Activated CD4-positive, alpha-beta T cell treated with anti-CD3 and anti-CD28 coated beads, Interleukin-2, amount 50 U/mL, for 24 hours (primary cell): ENCODE measurements at regions not wholly inside any gene's neighbourhood (a gene's known extent, or its start where the extent isn't known, plus 50 kb on each side); places are given as distances from the start of the nearest gene placed in this dataset.

ENCODE experiments used
- DNase-seq, 2 donors: peaks; one replicate each; pipeline ENCODE4 v3.0.0-alpha.2; 2020; ENCODE audit warnings: low read depth in 1 of 2, low spot score in 1 of 2

DNA sequence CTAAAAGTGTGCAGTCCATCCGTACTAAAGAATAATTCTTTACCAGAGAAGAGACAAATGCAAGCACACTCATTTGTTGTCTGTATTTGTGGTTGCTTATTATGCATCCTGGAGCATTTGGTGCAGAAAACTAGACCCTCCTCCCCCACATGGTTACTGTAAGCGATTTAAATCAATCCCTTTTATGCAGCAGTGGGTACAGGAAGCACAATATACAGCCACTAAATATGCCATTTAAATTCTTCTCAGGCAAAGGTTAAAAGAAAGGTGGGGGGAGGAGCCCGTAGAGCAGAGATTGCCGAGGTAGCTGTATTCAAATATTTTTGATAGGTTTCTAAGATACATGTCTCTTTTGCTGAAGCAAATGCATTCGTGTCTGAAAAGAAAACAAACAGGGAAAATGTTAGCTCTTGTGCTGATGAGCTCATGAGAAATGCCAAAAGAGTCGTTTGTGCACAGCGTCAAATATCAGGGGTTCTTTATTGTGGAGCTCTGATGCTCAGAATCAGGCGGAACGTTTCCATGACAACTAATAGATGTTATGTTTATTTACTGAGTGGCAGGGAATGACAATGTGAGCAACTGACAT, 131.3 kb upstream of the NPVF start:
- no peak for DNase-seq

DNA sequence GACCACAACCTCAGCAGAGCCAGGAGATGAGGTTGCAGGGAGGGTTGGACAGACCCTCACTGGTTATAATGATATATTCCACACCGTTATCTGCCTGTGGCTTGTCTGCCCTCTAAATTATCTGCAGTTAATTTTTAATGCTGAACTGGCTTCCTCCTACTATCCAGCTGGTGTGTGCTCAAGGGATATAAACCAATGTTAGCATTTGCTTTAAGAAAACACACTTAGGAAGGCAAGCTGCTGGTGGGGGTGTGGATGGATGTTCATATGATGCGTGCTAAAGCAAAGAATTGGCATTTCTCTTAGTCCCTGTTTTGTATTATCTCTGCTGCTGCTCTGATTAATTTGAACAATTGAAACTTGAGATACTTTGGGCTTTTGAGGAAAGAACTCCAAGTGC, 132.2 kb upstream of the NPVF start:
- no peak for DNase-seq

DNA sequence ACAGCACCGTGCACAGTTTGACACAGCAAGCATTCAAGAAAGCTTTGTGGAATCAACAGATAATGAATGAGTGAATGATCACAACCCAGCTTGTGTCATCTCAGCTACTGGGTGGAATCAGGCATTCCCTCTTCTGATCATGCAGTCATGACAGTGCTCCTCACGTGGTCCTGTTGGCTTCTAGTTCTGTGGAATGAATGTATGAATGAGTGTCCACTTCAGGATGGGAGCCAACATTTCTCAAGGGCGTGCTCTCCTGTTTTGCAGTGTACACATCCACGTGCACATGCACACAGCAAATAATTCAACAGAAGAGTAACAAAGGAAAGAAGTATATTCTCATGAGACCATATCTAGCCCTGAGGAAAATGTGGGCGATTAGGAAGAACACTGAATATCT, 133.1 kb upstream of the NPVF start:
- DNase-seq = no peak

DNA sequence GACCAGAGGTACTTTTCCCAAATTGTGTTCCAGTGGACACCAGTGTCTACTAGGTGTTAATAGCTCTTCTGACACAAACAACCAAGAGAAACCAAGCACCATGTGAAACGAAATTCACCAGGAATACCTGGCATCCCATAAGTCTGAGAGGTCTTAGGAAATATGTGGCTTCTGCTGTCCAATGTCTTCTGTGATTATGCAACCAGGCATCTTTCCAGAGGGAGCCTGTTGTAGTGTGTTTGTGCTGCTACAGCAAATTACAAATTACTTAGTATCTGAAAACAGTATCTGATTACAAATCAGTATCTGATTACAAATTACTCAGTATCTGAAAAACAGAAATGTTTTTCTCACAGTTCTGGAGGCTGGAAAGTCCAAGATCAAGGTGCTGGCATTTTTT, 133.6 kb upstream of the NPVF start:
- DNase-seq = no peak

DNA sequence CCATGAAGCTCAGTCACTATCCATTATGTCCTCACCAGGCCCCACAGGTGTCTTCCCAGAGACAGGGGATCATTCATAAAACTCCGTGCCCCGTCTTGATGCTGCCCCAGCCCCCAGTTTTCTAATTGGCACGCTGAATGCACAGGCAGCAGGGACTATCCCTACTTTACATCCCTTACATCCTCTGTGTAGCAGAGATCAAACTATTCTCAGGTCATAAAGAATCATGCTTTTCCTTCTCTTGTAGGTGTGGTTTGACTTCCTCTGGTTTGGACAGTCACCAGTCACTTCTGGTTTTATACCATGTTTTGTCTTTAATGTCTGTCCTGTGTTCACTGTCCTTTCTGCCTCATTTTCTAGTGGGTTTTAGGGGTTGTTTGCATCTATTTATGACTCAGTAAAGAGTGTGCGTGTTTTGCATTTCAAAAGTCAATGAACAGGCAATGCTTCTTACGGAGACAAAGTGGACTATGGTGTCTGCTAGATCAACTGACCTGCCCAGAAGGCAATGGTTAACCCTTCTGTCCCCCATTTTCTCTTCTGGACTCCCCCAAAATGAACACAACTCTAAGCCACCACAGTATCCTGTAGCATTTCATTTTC, 140.4 kb upstream of the NPVF start:
- DNase-seq = no peak

DNA sequence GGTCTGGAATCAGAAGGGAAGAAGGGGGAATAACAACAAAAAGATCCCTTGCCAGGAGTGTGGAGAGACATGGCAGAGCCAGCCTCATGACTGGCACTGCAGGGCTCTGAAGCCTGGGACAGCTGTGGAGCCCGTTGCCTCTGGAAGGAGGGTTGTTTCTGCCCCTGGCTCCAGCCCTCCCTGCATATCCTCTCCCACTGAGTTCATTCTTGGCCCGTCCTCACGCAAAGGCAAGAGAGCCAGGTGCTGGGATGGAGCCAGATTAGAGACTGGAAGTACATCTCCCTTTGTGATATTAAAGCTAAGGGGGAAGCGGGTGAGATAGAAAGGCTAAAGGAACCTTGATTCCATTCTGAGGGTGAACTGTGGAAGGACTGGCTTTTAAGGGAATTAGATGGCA, 141.5 kb upstream of the NPVF start:
- DNase-seq = no peak

DNA sequence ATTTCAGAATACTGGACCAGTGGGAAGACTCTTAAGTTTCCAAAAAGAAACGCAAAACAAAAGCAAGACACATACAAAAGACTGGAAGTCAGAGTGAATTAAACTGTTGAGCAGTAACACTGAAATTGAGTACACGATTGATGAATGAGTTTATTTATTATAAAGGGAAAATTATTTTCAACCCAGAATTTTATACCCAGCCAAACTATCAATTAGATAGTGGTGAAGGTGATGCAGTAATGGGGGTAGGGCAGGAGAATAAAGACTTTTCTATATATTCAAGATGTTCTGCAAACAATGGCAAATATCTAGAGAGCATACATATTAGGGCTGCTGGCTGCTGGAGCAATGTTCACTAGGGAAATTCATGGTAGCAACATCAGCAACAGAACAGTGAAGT, 143.7 kb upstream of the NPVF start:
- DNase-seq = no peak

DNA sequence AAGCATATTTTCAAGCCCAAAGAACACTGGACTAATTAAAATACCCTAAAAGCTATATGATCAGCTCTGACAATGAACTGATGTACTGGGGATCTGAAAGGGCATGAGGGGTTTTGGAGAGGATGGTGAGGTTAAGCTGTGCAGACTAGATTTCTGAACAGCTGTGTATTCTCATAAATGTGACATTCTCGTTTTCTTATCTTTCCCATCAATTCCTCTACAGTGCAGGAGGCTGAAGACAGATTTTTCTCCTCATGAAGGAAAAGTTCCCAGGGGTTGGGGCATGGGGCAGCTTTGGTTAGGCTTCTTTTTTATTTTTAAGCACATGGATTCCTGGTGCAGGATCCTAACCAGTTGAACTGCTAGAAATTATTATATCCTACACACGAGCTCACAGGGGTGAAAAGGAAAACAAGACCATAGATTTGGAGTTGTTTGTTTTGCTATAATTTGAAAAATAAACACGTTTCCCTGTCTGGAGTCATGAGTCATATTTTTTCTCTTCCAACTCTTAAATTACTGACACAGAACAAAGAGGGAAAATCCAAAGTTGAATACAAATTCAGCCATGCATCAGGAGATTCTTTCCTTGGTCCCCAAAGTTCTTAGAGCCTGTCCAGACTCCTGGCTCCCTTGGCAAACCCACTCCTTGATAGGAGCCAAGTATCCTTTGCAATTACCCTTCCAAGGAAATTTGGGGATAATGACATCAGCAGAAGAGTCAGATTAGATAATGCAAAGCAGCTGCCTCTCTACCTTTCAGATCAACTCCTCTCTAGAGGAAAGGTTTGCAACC, 147.7 kb upstream of the NPVF start:
- no peak for DNase-seq

DNA sequence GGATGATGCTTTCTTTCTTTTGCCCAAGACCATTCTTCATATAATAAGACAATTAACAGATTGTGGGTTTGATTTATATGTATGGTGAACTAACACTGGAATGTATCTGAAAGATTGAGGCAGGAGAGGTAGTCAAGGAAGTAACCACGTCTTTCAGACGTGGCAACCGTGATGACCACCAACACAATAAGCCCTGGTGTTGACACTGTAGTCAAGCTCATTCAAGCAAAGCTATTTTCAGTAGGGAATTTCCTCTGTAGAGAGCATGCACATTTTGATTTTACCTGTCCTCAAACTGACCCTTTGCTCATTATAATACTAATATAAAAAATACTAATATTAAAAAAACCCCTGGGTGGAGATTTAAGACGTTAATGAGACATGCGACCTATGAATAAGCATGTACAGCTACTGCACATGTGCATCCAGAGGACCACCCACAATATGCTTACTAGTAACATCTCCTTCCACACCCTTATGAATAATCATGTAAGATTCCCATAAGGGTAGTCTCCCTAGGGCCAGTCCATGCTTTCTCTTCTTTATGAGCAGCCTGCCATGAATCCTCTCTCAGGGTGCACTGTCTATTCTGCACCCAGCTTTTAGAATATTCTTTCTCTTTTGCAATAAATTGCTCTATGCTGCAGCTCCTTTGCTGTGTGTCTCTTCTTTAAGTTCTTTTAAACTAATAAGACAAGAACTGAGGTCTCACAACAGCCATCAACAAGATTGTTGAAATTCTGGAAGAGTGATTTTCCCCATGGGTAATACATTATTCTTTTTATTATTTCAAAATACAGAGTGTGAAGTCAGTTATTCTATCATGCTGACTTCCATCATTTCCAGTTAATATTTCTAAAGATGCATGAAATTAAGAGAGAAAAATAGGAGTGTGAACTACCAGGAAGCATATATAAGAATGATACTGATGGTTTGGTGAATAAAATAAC, 151.3 kb upstream of the NPVF start:
- no peak for DNase-seq

DNA sequence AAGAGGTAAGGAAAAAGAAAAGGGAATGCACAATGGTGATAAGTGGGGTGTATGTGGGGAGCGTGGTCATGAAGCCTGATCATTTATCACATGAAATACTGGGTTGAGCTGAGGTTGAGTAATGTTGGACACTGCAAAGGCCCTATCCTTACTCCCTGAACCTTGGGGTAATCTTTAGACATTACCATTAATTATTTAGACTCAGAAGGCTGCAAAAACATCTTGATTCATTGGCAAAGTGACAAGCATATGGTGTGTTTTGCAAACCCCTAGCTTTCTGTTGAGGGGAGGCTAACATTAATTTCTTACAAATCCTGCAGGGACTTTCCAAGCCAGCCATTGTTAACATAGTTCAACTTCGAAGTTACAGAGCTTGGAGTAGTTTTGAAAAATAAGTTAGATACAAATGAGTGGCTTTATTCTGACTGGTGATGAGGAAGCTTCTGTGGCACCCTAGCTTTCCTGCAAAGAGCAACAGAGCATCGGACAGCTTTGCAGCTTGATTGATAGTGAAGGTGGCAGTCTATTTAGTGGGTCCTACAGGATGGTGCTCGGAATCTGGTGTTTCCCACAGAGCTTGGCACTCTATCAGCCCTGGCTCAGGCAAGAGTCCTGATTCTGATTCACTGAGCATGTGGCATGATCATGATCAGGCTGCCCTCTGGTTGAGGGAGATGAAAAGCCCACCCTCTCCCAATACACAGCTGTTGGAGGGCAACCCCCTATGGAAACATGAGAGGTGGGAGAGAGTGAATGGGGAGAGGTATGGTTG, 153.7 kb upstream of the NPVF start:
- DNase-seq = no peak

DNA sequence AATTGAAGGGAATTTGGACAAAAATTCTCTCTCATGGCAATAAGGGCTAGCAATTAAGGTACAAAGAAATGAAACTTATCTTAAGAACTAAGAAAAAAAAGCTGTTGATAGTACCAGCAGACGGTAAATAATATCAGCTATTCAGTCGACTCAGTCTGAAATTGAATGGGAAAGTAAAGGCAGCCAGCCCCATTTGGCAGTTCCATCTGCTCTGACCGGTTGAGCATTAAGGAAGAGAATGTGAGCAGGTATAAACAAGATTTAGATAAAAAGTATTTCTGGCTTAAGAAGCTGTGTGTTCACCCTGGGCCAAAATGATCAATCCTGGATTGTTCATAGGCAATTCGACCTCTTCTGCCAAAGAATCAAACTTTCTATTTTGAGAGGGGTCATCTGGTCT, 154.6 kb upstream of the NPVF start:
- no peak for DNase-seq

DNA sequence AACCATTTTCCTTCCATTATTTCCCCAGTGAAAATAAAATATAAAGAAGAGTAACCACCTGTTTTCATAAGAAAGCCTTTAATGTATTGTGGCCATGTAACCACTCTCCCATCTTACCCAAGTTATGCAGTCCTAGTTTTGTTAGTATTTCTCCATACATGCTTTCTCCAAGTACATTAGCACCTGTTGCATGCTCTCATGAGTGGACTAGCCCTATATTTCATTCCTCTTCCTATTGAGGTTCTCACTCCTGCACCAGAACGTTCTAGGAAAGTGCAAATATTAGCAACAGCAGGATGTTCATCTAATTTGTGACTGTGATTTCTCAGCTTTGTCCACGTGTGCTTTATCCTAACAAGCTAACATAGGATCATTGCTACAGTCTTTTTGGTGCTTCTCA, 155.1 kb upstream of the NPVF start:
- DNase-seq = no peak

DNA sequence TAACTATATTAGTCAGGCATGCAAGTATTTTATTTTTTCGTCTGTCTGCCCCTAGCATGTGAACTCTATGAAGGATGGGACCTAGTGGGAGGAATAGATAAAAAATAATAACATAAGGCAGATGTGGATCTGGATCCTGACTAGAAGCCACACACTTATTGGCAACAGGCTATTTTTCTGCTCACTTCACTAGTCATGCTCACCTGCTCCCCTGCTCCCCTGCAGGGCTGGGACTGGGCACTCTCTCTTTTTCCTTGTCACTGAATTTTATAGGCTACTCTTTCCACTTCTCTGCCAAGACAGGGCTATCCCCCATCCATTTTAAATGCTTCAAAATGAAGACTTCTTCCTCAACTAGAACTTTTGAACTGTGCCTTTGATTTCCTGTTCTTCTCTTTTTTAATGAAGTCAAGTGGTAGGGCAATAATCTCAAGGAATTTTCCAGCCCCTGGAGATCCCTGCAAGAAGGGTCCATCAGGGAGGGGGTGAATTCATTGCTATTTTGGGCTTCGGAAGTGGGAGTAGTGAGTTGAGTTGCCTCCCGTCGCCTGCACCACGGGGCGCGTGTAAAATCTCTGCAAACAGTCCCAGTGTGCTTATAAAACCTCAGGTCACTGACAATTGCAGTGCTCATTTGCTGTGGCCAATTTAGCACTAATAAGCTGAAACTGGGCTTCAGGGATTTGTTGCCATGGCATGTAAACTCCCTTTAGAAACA, 156.7 kb upstream of the NPVF start:
- DNase-seq = no peak

DNA sequence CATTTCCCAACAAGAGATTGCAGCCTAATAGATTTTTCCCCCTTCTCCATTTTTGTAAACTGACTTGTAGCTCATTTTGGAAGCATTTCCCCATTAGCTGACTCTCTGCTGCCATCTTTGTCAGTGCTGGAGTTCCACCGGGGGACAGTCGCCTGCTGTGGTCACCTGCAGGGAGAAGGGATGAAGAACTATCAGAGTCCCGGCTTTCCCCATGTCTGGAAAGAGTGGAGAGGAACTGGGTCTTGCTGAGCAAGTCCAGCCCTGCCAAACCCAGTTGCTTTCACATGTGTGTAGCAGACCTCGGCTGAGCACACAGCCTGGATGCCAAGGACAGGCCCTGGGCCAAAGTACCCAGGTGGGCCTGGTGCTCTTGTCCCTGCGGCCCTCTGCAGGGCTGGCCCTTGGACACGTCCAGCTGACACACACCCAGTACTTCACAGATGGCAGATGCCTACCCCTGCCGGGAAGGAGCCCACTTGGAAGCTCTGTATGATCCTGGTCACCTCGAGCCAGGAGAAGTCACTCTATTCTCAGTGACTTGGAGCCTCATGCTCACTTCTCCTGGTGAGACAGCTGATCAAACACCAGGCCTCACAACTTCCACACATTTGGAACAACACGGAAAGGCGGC, 157.3 kb upstream of the NPVF start:
- no peak for DNase-seq

DNA sequence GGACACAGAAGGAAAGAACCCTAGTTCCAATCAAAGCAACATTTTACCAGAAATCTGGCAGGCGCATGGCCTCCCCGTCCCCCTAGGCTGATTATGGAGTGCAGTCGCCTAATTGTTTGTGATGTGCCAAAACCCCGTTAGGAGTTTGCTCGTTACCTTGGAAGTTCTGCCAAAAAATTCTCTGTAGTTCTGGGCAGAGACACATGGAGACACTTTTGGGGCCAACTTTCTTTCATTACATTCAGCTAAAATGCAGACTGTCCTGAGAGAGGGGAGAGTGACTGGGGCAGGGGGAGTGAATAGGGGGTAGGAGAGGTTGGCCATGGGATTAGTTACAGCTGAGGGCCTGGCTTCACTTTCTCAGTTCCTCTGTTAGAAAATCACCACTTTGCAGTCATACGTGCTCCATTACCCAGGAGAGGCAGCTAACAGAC, 158.0 kb upstream of the NPVF start:
- no peak for DNase-seq

DNA sequence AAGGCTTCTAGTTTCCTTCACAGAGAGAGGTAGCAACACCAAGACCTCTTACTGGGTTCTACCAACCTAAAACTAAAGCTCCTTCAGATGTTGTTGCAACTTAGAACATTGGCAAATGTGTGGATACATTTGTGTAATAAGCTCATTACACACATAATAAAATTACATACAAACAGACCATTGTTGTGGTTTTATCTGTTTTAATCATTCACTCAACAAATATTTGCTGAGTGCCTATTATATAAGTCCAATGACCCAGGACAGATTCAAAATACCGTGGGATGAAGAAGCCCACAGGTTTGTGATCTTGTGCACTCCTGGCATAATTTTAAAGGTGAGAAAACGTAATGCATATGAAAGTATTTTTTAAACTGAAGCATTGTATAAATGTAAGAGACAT, 160.4 kb upstream of the NPVF start:
- no peak for DNase-seq

DNA sequence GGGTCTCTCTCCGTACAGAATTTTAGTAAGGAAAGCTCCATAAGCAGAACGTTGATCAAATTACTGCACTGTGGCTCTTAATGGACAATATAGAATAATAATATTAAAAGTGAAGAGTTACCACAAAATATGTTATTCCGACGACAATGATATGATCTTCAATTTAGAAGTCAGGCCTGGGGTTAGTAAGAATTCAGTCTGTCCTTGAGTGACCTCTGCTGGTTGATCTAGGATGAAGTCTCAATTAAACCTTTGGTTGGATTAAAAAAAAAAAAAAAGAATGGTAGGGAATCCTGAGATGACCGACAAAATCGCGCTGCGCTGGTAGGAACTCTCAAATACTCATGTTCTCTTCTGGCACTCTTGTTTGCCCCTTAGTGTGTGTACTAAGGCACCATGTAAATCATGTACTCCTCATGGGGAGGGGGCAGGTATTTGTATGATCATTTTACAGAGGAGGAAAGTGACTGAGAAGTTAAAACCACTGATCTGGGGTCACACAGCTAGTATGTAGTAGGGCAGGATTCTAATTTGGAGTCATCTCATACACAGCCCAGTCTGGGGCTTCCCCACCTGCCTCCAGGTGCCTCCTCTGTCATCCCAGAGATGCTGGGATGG, 161.3 kb upstream of the NPVF start:
- DNase-seq = no peak

DNA sequence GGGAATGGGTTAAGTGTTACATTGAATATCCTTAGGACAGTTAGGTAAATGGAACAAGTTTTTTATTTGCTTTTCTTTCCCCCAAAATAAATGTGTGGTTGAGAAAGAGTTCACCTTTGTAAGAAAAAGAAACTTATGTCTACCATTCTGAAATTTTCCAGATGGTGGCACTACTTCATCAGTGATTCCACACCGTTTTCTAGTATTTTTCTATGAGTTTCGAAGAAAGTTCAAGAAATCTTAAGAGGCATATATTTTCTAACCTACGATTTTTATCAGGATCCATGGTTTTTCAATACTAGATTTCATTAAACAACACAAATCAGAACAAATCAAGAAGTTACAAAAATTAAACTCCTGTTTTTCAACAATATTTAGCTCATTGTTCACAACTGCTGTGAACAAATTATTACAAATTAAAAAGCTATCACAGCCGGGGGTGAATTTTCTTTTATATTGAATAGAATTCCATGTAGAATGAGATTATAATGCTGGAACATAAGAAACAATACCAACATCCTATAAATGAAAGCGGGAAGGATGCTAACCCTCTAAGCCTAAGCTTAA, 163.1 kb upstream of the NPVF start:
- no peak for DNase-seq
